ENCODE measurements at regions not wholly inside any gene's neighbourhood (a gene's known extent, or its start where the extent isn't known, plus 50 kb on each side); places are given as distances from the start of the nearest gene placed in this dataset.
"Not testable (repeated sequence)": the region's sequence is repeated elsewhere in the genome, so short reads cannot be mapped to it uniquely, and the experiment has no call there.

GRCh38 chr2:111420835-111421234, 300.1 kb downstream of the BCL2L11 start:
- H3K36me3 ChIP-seq (replicated peaks in 1 of 2; ENCODE audit: control insufficient read depth in 1 of 2, insufficient read depth in 2 of 2, low read length in 1 of 2); H3K4me1 ChIP-seq (ENCODE audit: control insufficient read depth in 1 of 2, insufficient read depth in 2 of 2, low read depth in 1 of 2, low read length in 1 of 2); H2AFZ ChIP-seq (ENCODE audit: low read depth); H3K4me3 ChIP-seq (ENCODE audit: low read depth in 2 of 2, low read length in 1 of 2); H3K9ac ChIP-seq; H3K9me2 ChIP-seq; CTCF ChIA-PET; H3K27ac ChIP-seq (ENCODE audit: low read depth in 2 of 2, low read length in 1 of 2); POLR2A ChIA-PET; DNase-seq; H3K9me3 ChIP-seq; H3K27me3 ChIP-seq (ENCODE audit: insufficient read depth); H3F3A ChIP-seq (replicated peaks; ENCODE audit: insufficient read depth); H3K4me2 ChIP-seq: not testable (repeated sequence)
- WGBS (ENCODE audit: low lambda C conversion rate): 86% methylated on average over 2 of the region's 3 CpGs
- Histone ChIP-seq H3K79me2 (ENCODE audit: insufficient read depth) (peaks cover 46% of the 10 kb centered on the region), H4K20me1 (ENCODE audit: insufficient read depth) (peaks cover 58% of the 10 kb centered on the region)

DNA sequence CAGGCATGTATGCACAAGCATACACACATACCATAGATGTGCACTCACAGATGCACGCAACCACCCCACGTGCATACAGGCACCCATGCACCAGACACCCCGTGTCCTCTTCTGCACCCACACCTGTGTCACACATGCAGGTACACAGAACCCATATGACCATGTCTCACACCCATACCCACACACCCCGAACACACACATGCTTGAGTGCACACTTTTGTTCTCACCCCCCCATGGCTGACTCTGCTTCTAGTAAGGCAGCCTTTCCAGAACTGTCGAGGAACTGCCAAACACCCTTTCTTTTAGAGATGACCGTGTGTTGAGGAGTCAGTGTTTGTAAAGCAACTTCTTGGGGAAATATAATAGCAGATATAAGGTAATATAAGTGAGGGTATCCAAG, 301.2 kb downstream of the BCL2L11 start:
- H3K9me2 ChIP-seq; DNase-seq; H3K4me1 ChIP-seq (ENCODE audit: control insufficient read depth in 1 of 2, insufficient read depth in 2 of 2, low read depth in 1 of 2, low read length in 1 of 2); H2AFZ ChIP-seq (ENCODE audit: low read depth); H3K36me3 ChIP-seq (replicated peaks in 1 of 2; ENCODE audit: control insufficient read depth in 1 of 2, insufficient read depth in 2 of 2, low read length in 1 of 2); H3F3A ChIP-seq (replicated peaks; ENCODE audit: insufficient read depth); H3K27me3 ChIP-seq (ENCODE audit: insufficient read depth); H3K9ac ChIP-seq; H3K9me3 ChIP-seq; H3K4me2 ChIP-seq; POLR2A ChIA-PET; H3K27ac ChIP-seq (ENCODE audit: low read depth in 2 of 2, low read length in 1 of 2); CTCF ChIA-PET; H3K4me3 ChIP-seq (ENCODE audit: low read depth in 2 of 2, low read length in 1 of 2): not testable (repeated sequence)
- H4K20me1 ChIP-seq (ENCODE audit: insufficient read depth): peaks cover 62% of the 10 kb centered on the region
- 98% methylated on average over 3 of the region's 6 CpGs for WGBS (ENCODE audit: low lambda C conversion rate)
- H3K79me2 ChIP-seq (ENCODE audit: insufficient read depth): peaks cover 48% of the 10 kb centered on the region

GRCh38 chr2:111422562-111422961, 301.8 kb downstream of the BCL2L11 start:
- CTCF ChIA-PET; H3K36me3 ChIP-seq (replicated peaks in 1 of 2; ENCODE audit: control insufficient read depth in 1 of 2, insufficient read depth in 2 of 2, low read length in 1 of 2); H3K27me3 ChIP-seq (ENCODE audit: insufficient read depth); H3K27ac ChIP-seq (ENCODE audit: low read depth in 2 of 2, low read length in 1 of 2); H3K4me3 ChIP-seq (ENCODE audit: low read depth in 2 of 2, low read length in 1 of 2); H3F3A ChIP-seq (replicated peaks; ENCODE audit: insufficient read depth); DNase-seq; POLR2A ChIA-PET; H3K9me2 ChIP-seq; H3K4me2 ChIP-seq; H3K9ac ChIP-seq; H3K4me1 ChIP-seq (ENCODE audit: control insufficient read depth in 1 of 2, insufficient read depth in 2 of 2, low read depth in 1 of 2, low read length in 1 of 2); H3K9me3 ChIP-seq; H2AFZ ChIP-seq (ENCODE audit: low read depth): not testable (repeated sequence)
- Histone ChIP-seq H3K79me2 (ENCODE audit: insufficient read depth) (peaks cover 51% of the 10 kb centered on the region), H4K20me1 (ENCODE audit: insufficient read depth) (peaks cover 64% of the 10 kb centered on the region)
- WGBS (ENCODE audit: low lambda C conversion rate): 90% methylated on average over 7 of the region's 7 CpGs

DNA sequence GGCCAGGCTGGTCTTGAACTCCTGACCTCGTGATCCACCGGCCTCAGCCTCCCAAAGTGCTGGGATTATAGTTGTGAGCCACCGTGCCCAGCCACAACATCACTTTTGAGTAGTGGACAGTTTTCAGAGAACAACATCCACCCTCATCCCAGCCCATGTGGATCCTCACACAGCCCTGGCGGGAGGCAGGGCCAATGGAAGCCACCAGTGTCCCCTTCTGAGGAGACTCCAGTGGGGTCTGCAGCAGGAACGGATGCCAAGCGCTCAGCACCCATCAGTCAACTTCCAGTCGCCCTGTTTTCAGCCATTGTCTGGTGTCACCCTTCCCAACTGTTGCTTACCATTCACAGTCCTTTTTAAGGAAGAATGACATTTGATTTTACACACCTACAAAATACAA, 302.5 kb downstream of the BCL2L11 start:
- WGBS (ENCODE audit: low lambda C conversion rate): 88% methylated on average over 4 of the region's 7 CpGs
- H3K27ac ChIP-seq (ENCODE audit: low read depth in 2 of 2, low read length in 1 of 2); H2AFZ ChIP-seq (ENCODE audit: low read depth); POLR2A ChIA-PET; H3K4me1 ChIP-seq (ENCODE audit: control insufficient read depth in 1 of 2, insufficient read depth in 2 of 2, low read depth in 1 of 2, low read length in 1 of 2); H3K9ac ChIP-seq; DNase-seq; H3K4me2 ChIP-seq; H3K9me2 ChIP-seq; H3K27me3 ChIP-seq (ENCODE audit: insufficient read depth); CTCF ChIA-PET; H3F3A ChIP-seq (replicated peaks; ENCODE audit: insufficient read depth); H3K4me3 ChIP-seq (ENCODE audit: low read depth in 2 of 2, low read length in 1 of 2); H3K36me3 ChIP-seq (replicated peaks in 1 of 2; ENCODE audit: control insufficient read depth in 1 of 2, insufficient read depth in 2 of 2, low read length in 1 of 2); H3K9me3 ChIP-seq: not testable (repeated sequence)
- H3K79me2 ChIP-seq (ENCODE audit: insufficient read depth): peaks cover 50% of the 10 kb centered on the region
- H4K20me1 ChIP-seq (ENCODE audit: insufficient read depth): peaks cover 61% of the 10 kb centered on the region

DNA sequence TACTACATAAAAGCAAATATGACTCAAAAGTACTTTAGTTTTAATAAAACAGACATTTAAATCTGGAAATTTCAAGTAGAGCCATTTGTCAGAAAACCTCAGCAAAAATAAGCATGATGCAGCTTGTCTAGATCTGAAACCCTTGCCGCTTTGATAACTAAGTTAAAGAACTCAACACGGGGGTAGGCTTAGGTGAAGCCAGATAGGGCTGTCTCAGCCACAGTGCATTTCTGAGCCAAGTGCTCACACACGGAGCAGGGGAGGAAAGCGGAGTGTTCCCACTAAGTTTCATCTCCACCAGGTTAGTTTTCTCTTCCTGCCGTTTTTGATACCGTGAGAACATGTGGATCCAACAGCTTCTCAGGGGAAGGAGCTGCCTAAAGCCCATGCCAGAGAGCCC, 303.5 kb downstream of the BCL2L11 start:
- H3K4me1 ChIP-seq (ENCODE audit: control insufficient read depth in 1 of 2, insufficient read depth in 2 of 2, low read depth in 1 of 2, low read length in 1 of 2); H3K9ac ChIP-seq; H3K9me3 ChIP-seq; H3K36me3 ChIP-seq (replicated peaks in 1 of 2; ENCODE audit: control insufficient read depth in 1 of 2, insufficient read depth in 2 of 2, low read length in 1 of 2); POLR2A ChIA-PET; H3K4me2 ChIP-seq; H3K9me2 ChIP-seq; H3F3A ChIP-seq (replicated peaks; ENCODE audit: insufficient read depth); DNase-seq; H3K27ac ChIP-seq (ENCODE audit: low read depth in 2 of 2, low read length in 1 of 2); H2AFZ ChIP-seq (ENCODE audit: low read depth); H3K27me3 ChIP-seq (ENCODE audit: insufficient read depth); H3K4me3 ChIP-seq (ENCODE audit: low read depth in 2 of 2, low read length in 1 of 2); CTCF ChIA-PET: not testable (repeated sequence)
- Histone ChIP-seq H3K79me2 (ENCODE audit: insufficient read depth) (peaks cover 53% of the 10 kb centered on the region), H4K20me1 (ENCODE audit: insufficient read depth) (peaks cover 60% of the 10 kb centered on the region)
- WGBS (ENCODE audit: low lambda C conversion rate): no CpG with 5 or more reads among the region's 6 CpGs

DNA sequence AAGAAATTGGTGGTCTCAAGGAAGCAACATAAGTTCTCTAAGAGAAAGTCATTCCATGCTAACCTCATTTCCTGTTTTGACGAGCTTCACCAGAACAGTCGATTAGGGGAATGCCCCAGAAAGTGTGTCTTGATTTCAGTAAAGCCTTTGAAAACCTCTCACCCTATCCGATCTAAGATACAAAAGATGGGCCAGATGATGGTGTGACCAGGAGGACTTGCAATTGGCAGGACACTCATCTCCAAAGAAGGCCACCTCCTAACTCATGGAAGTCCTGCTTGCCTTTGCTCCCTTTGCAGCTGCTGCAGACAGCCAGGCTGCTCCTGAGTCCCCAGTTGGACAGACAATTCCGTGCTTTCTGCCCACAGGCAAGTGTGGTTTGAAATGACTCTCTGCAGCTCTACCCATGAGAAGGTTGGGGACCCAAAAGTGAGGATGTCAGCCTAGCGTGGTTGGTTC, 304.2 kb downstream of the BCL2L11 start:
- H3K9ac ChIP-seq; H3F3A ChIP-seq (replicated peaks; ENCODE audit: insufficient read depth); H3K4me3 ChIP-seq (ENCODE audit: low read depth in 2 of 2, low read length in 1 of 2); H3K36me3 ChIP-seq (replicated peaks in 1 of 2; ENCODE audit: control insufficient read depth in 1 of 2, insufficient read depth in 2 of 2, low read length in 1 of 2); DNase-seq; CTCF ChIA-PET; POLR2A ChIA-PET; H3K9me3 ChIP-seq; H3K9me2 ChIP-seq; H3K27ac ChIP-seq (ENCODE audit: low read depth in 2 of 2, low read length in 1 of 2); H2AFZ ChIP-seq (ENCODE audit: low read depth); H3K27me3 ChIP-seq (ENCODE audit: insufficient read depth); H3K4me1 ChIP-seq (ENCODE audit: control insufficient read depth in 1 of 2, insufficient read depth in 2 of 2, low read depth in 1 of 2, low read length in 1 of 2); H3K4me2 ChIP-seq: not testable (repeated sequence)
- WGBS (ENCODE audit: low lambda C conversion rate): 94% methylated on average over 3 of the region's 5 CpGs
- H4K20me1 ChIP-seq (ENCODE audit: insufficient read depth): peaks cover 59% of the 10 kb centered on the region
- H3K79me2 ChIP-seq (ENCODE audit: insufficient read depth): peaks cover 51% of the 10 kb centered on the region

DNA sequence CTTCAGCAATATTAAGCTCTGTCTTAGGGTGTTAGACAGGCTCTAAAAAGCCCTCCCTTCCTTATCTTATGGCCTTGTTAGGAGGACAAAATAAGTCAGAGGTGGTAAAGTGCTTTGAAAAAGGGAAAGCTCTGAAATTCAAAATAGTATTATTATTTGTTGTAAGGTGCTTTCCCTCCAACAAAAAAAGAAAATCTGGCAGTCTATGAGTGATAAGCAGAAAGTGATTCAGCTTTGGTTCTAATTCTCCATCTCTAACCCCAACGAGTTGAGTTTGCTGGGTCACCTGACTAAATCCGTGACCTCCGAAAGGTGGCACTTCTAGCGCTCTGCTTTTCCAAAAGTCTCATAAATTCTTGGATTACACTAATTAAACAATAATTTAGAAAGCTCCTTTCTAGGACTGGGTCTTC, 305.1 kb downstream of the BCL2L11 start:
- H3F3A ChIP-seq (replicated peaks; ENCODE audit: insufficient read depth); H3K9ac ChIP-seq; DNase-seq; POLR2A ChIA-PET; H3K9me2 ChIP-seq; H2AFZ ChIP-seq (ENCODE audit: low read depth); H3K4me3 ChIP-seq (ENCODE audit: low read depth in 2 of 2, low read length in 1 of 2); CTCF ChIA-PET; H3K27me3 ChIP-seq (ENCODE audit: insufficient read depth); H3K27ac ChIP-seq (ENCODE audit: low read depth in 2 of 2, low read length in 1 of 2); H3K9me3 ChIP-seq; H3K4me2 ChIP-seq; H3K36me3 ChIP-seq (replicated peaks in 1 of 2; ENCODE audit: control insufficient read depth in 1 of 2, insufficient read depth in 2 of 2, low read length in 1 of 2); H3K4me1 ChIP-seq (ENCODE audit: control insufficient read depth in 1 of 2, insufficient read depth in 2 of 2, low read depth in 1 of 2, low read length in 1 of 2): not testable (repeated sequence)
- peaks cover 55% of the 10 kb centered on the region for H4K20me1 ChIP-seq (ENCODE audit: insufficient read depth)
- H3K79me2 ChIP-seq (ENCODE audit: insufficient read depth): peaks cover 48% of the 10 kb centered on the region
- WGBS (ENCODE audit: low lambda C conversion rate): 92% methylated on average over 4 of the region's 4 CpGs
